ENCODE measurements at regions not wholly inside any gene's neighbourhood (a gene's known extent, or its start where the extent isn't known, plus 50 kb on each side); places are given as distances from the start of the nearest gene placed in this dataset.

- TF ChIP-seq ZNF549 (tag by site-specific recombination; IDR thresholded peaks at IDR 0.05) = no peak
- TF ChIP-seq KLF16 (tag by site-specific recombination; IDR thresholded peaks at IDR 0.05) = no peak
- no peak for TF ChIP-seq ZNF404 (tag by site-specific recombination; IDR thresholded peaks at IDR 0.05)
- no peak for TF ChIP-seq ZNF211 (tag by site-specific recombination; IDR thresholded peaks at IDR 0.05; ENCODE audit: low read depth)
- no peak for TF ChIP-seq ZNF639 (tag by site-specific recombination; IDR thresholded peaks at IDR 0.05)
- TF ChIP-seq ZBTB49 (tag by site-specific recombination; IDR thresholded peaks at IDR 0.05; ENCODE audit: low read depth) = no peak
- TF ChIP-seq EGR2 (tag by site-specific recombination; IDR thresholded peaks at IDR 0.05; ENCODE audit: low read depth) = no peak
- no peak for TF ChIP-seq ZNF596 (tag by site-specific recombination; IDR thresholded peaks at IDR 0.05)
Measured at GRCh38 chr2:180672377-180672776, 308.0 kb upstream of the UBE2E3 start (continued).

- CTCF ChIA-PET = interaction anchor here (0.6 to 1.3 kb wide), 2 partner anchors 8 to 961 kb away, joined by 3 read pairs; no protein-coding TSS in a partner anchor
- no peaks in the 10 kb centered on the region for H3K36me3 ChIP-seq (ENCODE audit: control insufficient read depth in 2 of 2, insufficient read depth in 1 of 2, low read length in 2 of 2)
- TF ChIP-seq ZNF335 (tag by site-specific recombination; conservative IDR thresholded peaks at IDR 0.05) = no peak; the same call in 1 of the 2 replicates
- no peak for TF ChIP-seq ZNF223 (tag by site-specific recombination; IDR thresholded peaks at IDR 0.05)
- no peak for TF ChIP-seq INSM2 (tag by site-specific recombination; IDR thresholded peaks at IDR 0.05)
- peak; percentile 40 for TF ChIP-seq SETDB1 (IDR thresholded peaks at IDR 0.05; ENCODE audit: insufficient read length, low read length)
- TF ChIP-seq ZNF521 (tag by site-specific recombination; IDR thresholded peaks at IDR 0.05) = no peak
- no peak for TF ChIP-seq ZNF280D (tag by site-specific recombination; IDR thresholded peaks at IDR 0.05)
- peak; percentile 49; the same call in 1 of the 2 replicates for TF ChIP-seq KLF16 (tag by site-specific recombination; IDR thresholded peaks at IDR 0.05)
- peak; percentile 71 for TF ChIP-seq SP7 (tag by site-specific recombination; IDR thresholded peaks at IDR 0.05)
- TF ChIP-seq SCRT2 (tag by site-specific recombination; IDR thresholded peaks at IDR 0.05) = no peak
- no peak for TF ChIP-seq GLI2 (tag by site-specific recombination; IDR thresholded peaks at IDR 0.05; ENCODE audit: borderline replicate concordance, low read depth)
- no peak for TF ChIP-seq ZNF2 (tag by site-specific recombination; IDR thresholded peaks at IDR 0.05)
- TF ChIP-seq PBX3 (CRISPR knock-in tag; IDR thresholded peaks at IDR 0.05) = no peak
- TF ChIP-seq ZNF324 (tag by site-specific recombination; IDR thresholded peaks at IDR 0.05) = no peak
- no peak for TF ChIP-seq ZNF654 (tag by site-specific recombination; IDR thresholded peaks at IDR 0.05; ENCODE audit: low read depth)
- TF ChIP-seq ZNF701 (tag by site-specific recombination; IDR thresholded peaks at IDR 0.05) = no peak
- no peak for TF ChIP-seq ZNF302 (tag by site-specific recombination; IDR thresholded peaks at IDR 0.05; ENCODE audit: low read depth)
- peak; percentile 27; the same call in 1 of the 2 replicates for TF ChIP-seq ZNF394 (tag by site-specific recombination; IDR thresholded peaks at IDR 0.05; ENCODE audit: borderline replicate concordance)
- no peak for TF ChIP-seq ZNF639 (tag by site-specific recombination; IDR thresholded peaks at IDR 0.05)
- TF ChIP-seq ZNF549 (tag by site-specific recombination; IDR thresholded peaks at IDR 0.05) = 0 out of 2 replicates have a peak, but pooled peaks have one; percentile 3
Measured at GRCh38 chr2:180670302-180671003, 310.0 kb upstream of the UBE2E3 start.

More at GRCh38 chr2:180670302-180671003, 310.0 kb upstream of the UBE2E3 start:
- Histone ChIP-seq H3K27ac (ENCODE audit: extremely low read depth, low read depth, low read length) (no peak overlapping the region), H3K4me3 (ENCODE audit: low read depth, low read length) (no peak overlapping the region), H3K4me1 (ENCODE audit: control insufficient read depth, insufficient read depth, low read length) (peaks cover 5% of the 10 kb centered on the region; the same call in 1 of the 2 replicates), H3K9me3 (ENCODE audit: control insufficient read depth, insufficient read depth, low read depth, low read length) (no peaks in the 10 kb centered on the region)
- POLR2A ChIA-PET = interaction anchor here (0.6 kb wide), 1 partner anchor 132 kb away, joined by 3 read pairs; no protein-coding TSS in a partner anchor
